Astrocyte (in vitro differentiated cells and primary cell): ENCODE measurements at regions not wholly inside any gene's neighbourhood (a gene's known extent, or its start where the extent isn't known, plus 50 kb on each side); places are given as distances from the start of the nearest gene placed in this dataset.

ENCODE experiments used
- DNase-seq: peaks from one replicate; pipeline ENCODE4 v3.0.0-alpha.2; 2010; ENCODE audit warnings: low read depth
- FAIRE-seq: peaks from 2 replicates; lab custom pipeline; 2011; peaks lifted over from hg19 to GRCh38; lab: Jason Lieb, UNC
- H2AFZ ChIP-seq: 2 replicates; pipeline ENCODE4 v1.6.0; 2012; ENCODE audit warnings: low read depth, low read length, inconsistent platforms
- H3K27ac ChIP-seq: 2 replicates; pipeline ENCODE4 v1.5.1; 2011; ENCODE audit warnings: low read depth, low read length, inconsistent platforms
- H3K27me3 ChIP-seq: 2 replicates; pipeline ENCODE4 v1.6.0; 2011; ENCODE audit warnings: low read length, inconsistent platforms; ENCODE audit not compliant: insufficient read depth
- H3K36me3 ChIP-seq: 2 replicates; pipeline ENCODE4 v1.5.1; 2011; ENCODE audit warnings: low read length, inconsistent platforms; ENCODE audit not compliant: insufficient read depth
- H3K4me1 ChIP-seq: 2 replicates; pipeline ENCODE4 v1.5.1; 2011; ENCODE audit warnings: low read length, inconsistent platforms; ENCODE audit not compliant: insufficient read depth
- H3K4me2 ChIP-seq: 2 replicates; pipeline ENCODE4 v1.6.0; 2012; ENCODE audit warnings: low read length, inconsistent platforms
- H3K4me3 ChIP-seq: 2 replicates; pipeline ENCODE4 v1.5.1; 2011; ENCODE audit warnings: low read depth, mild to moderate bottlenecking, low read length, inconsistent platforms; ENCODE audit not compliant: insufficient read depth
- H3K79me2 ChIP-seq: 2 replicates; pipeline ENCODE4 v1.6.0; 2012; ENCODE audit warnings: mild to moderate bottlenecking, low read length, inconsistent platforms; ENCODE audit not compliant: insufficient read depth
- H3K9ac ChIP-seq: 2 replicates; pipeline ENCODE4 v1.6.0; 2012; ENCODE audit warnings: mild to moderate bottlenecking, low read length, inconsistent platforms
- H3K9me3 ChIP-seq: 2 replicates; pipeline ENCODE4 v1.5.1; 2012; ENCODE audit warnings: low read depth, mild to moderate bottlenecking, low read length, inconsistent platforms; ENCODE audit not compliant: insufficient read depth
- H4K20me1 ChIP-seq: 2 replicates; pipeline ENCODE4 v1.6.0; 2012; ENCODE audit warnings: low read length, inconsistent platforms; ENCODE audit not compliant: insufficient read depth
- H3K27ac Mint-ChIP-seq: one replicate; pipeline ENCODE4 v1.8.0; 2021; ENCODE audit warnings: mild to moderate bottlenecking, mixed read lengths; ENCODE audit not compliant: unreplicated experiment
- H3K27me3 Mint-ChIP-seq: one replicate; pipeline ENCODE4 v1.8.0; 2021; ENCODE audit warnings: low read depth, mixed read lengths; ENCODE audit not compliant: unreplicated experiment
- H3K36me3 Mint-ChIP-seq: one replicate; pipeline ENCODE4 v1.8.0; 2021; ENCODE audit warnings: low read depth, mixed read lengths; ENCODE audit not compliant: unreplicated experiment
- H3K4me1 Mint-ChIP-seq: one replicate; pipeline ENCODE4 v1.8.0; 2021; ENCODE audit warnings: low read depth, mixed read lengths; ENCODE audit not compliant: unreplicated experiment
- H3K4me3 Mint-ChIP-seq: one replicate; pipeline ENCODE4 v1.8.0; 2021; ENCODE audit warnings: mild to moderate bottlenecking, moderate library complexity, mixed read lengths; ENCODE audit not compliant: unreplicated experiment
- H3K9me3 Mint-ChIP-seq: one replicate; pipeline ENCODE4 v1.8.0; 2021; ENCODE audit warnings: mild to moderate bottlenecking, mixed read lengths; ENCODE audit not compliant: unreplicated experiment
- CTCF ChIP-seq: IDR thresholded peaks from 2 replicates; pipeline ENCODE4 v1.5.1; 2011; ENCODE audit warnings: low read depth, mild to moderate bottlenecking, inconsistent platforms, low read length, moderate library complexity; ENCODE audit not compliant: insufficient read depth
- EZH2 ChIP-seq: IDR thresholded peaks from 2 replicates; pipeline ENCODE4 v1.6.1; 2012; ENCODE audit warnings: mild to moderate bottlenecking, low read length, inconsistent platforms; ENCODE audit not compliant: insufficient read depth

- Mint-ChIP-seq H3K27ac (no peak overlapping the region), H3K4me3 (no peak overlapping the region), H3K27me3 (peaks cover 24% of the 10 kb centered on the region), H3K9me3 (peaks cover 8% of the 10 kb centered on the region), H3K4me1 (no peaks in the 10 kb centered on the region), H3K36me3 (no peaks in the 10 kb centered on the region)
- no peak for TF ChIP-seq EZH2
- no peak for TF ChIP-seq CTCF
- no peak overlapping the region for H3K27ac ChIP-seq
- no peaks in the 10 kb centered on the region for H3K9me3 ChIP-seq
- H3K27me3 ChIP-seq = peaks cover 13% of the 10 kb centered on the region
- no peak for DNase-seq
- no peaks in the 10 kb centered on the region for H3K36me3 ChIP-seq
- H3K4me2 ChIP-seq = no peak overlapping the region
- H3K4me1 ChIP-seq = no peaks in the 10 kb centered on the region
- FAIRE-seq = no peak
- no peaks in the 10 kb centered on the region for H4K20me1 ChIP-seq
- H3K79me2 ChIP-seq = no peaks in the 10 kb centered on the region
- H3K9ac ChIP-seq = no peak overlapping the region
- H2AFZ ChIP-seq = no peak overlapping the region
- no peak overlapping the region for H3K4me3 ChIP-seq
These were observed 83.6 kb upstream of the SMAD3 start for GRCh38 chr15:66981771-66982170.

GRCh38 chr15:66982250-66982649 is 83.2 kb upstream of the SMAD3 start:
- H3K9me3 ChIP-seq = no peaks in the 10 kb centered on the region
- TF ChIP-seq EZH2 (no peak), CTCF (no peak)

DNA sequence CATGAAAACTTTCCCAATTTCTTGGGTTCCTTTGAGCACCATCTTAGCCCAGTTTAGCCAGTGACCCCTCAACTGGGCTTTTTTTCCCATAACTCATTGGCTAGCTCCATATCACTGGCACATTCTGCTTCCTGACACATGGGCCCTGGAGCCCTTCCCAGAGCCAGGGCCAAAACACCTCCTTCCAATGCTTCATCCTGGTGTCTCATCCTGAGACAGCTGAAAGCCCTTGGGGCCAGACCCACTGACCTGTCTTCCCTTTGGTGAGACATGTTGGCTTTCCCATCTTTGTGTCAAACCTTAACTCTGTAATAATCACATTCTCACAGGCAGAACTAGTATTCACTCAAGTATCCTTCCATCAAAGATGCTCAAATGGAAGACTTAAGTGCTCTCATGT is 82.6 kb upstream of the SMAD3 start:
- no peaks in the 10 kb centered on the region for H3K36me3 Mint-ChIP-seq
- H3K27ac ChIP-seq = no peak overlapping the region
- no peaks in the 10 kb centered on the region for H3K4me1 ChIP-seq
- no peak overlapping the region for H3K4me2 ChIP-seq
- no peak for TF ChIP-seq CTCF
- TF ChIP-seq EZH2 = no peak
- H4K20me1 ChIP-seq = no peaks in the 10 kb centered on the region
- peaks cover 26% of the 10 kb centered on the region for H3K27me3 Mint-ChIP-seq
- no peaks in the 10 kb centered on the region for H3K36me3 ChIP-seq
- no peaks in the 10 kb centered on the region for H3K79me2 ChIP-seq
- no peak for DNase-seq
- peaks cover 11% of the 10 kb centered on the region for H3K9me3 Mint-ChIP-seq
- no peak overlapping the region for H3K9ac ChIP-seq
- no peak overlapping the region for H2AFZ ChIP-seq
- no peak overlapping the region for H3K4me3 ChIP-seq
- H3K27ac Mint-ChIP-seq = no peak overlapping the region
- FAIRE-seq = no peak
- peaks cover 13% of the 10 kb centered on the region for H3K27me3 ChIP-seq
- no peaks in the 10 kb centered on the region for H3K4me1 Mint-ChIP-seq
- no peak overlapping the region for H3K4me3 Mint-ChIP-seq
- no peaks in the 10 kb centered on the region for H3K9me3 ChIP-seq

More at GRCh38 chr15:66982250-66982649, 83.2 kb upstream of the SMAD3 start:
- Histone ChIP-seq H3K9ac (no peak overlapping the region), H4K20me1 (no peaks in the 10 kb centered on the region), H3K79me2 (no peaks in the 10 kb centered on the region), H3K4me2 (no peak overlapping the region), H3K27me3 (peaks cover 13% of the 10 kb centered on the region), H3K4me3 (no peak overlapping the region), H3K4me1 (no peaks in the 10 kb centered on the region), H3K27ac (no peak overlapping the region), H2AFZ (no peak overlapping the region), H3K36me3 (no peaks in the 10 kb centered on the region)
- Mint-ChIP-seq H3K27me3 (peaks cover 25% of the 10 kb centered on the region), H3K36me3 (no peaks in the 10 kb centered on the region), H3K9me3 (peaks cover 11% of the 10 kb centered on the region), H3K4me3 (no peak overlapping the region), H3K4me1 (no peaks in the 10 kb centered on the region), H3K27ac (no peak overlapping the region)
- FAIRE-seq = no peak
- DNase-seq = no peak
